ENCODE measurements at regions not wholly inside any gene's neighbourhood (a gene's known extent, or its start where the extent isn't known, plus 50 kb on each side); places are given as distances from the start of the nearest gene placed in this dataset.

GRCh38 chr3:194871143-194871863 is 185.6 kb downstream of the FAM43A start:
- peak overlapping the region; percentile 9 for H3K9ac ChIP-seq (ENCODE audit: low read length)
- POLR2A ChIA-PET, result interaction anchor here (0.6 kb wide), 1 partner anchor 185 kb away, joined by 3 read pairs; no protein-coding TSS in a partner anchor
- H3K36me3 ChIP-seq (replicated peaks in 1 of 2; ENCODE audit: control extremely low read depth in 1 of 2, control insufficient read depth in 1 of 2, extremely low read depth in 1 of 2, insufficient read depth in 2 of 2, low read length in 1 of 2), result no peaks in the 10 kb centered on the region
- peaks cover 0 to 10% (median 0%) of the 10 kb centered on the region in 3 donors for H3K9me3 ChIP-seq (ENCODE audit: control extremely low read depth in 1 of 3, control insufficient read depth in 2 of 3, insufficient read depth in 1 of 3, low read length in 2 of 3)
- peak overlapping the region; percentile 68 for H3K4me3 Mint-ChIP-seq
- H3K4me2 ChIP-seq (replicated peaks; ENCODE audit: low read depth, low read length, poor library complexity, severe bottlenecking), result peak overlapping the region; percentile 67
- H3K27ac Mint-ChIP-seq, result no peak overlapping the region
- H3K27me3 ChIP-seq (replicated peaks in 1 of 4; ENCODE audit: control extremely low read depth in 1 of 4, control insufficient read depth in 3 of 4, insufficient read depth in 4 of 4, low read length in 3 of 4), result no peaks in the 10 kb centered on the region
- CTCF ChIA-PET, result interaction anchor here (0.9 to 1.5 kb wide), 5 partner anchors 11 to 200 kb away, joined by 3 to 5 read pairs (median 3); partner anchors contain the start of gene LSG1
- no peaks in the 10 kb centered on the region for H4K20me1 ChIP-seq (ENCODE audit: control insufficient read depth, insufficient read depth, low read length, poor library complexity, severe bottlenecking)
- H3K27ac ChIP-seq (ENCODE audit: low read length in 2 of 2), result peak overlapping the region in 1 of 2 donors; percentile 27
- intact Hi-C loops (cut with micrococcal nuclease), result loop anchor here (10.0 kb wide), 1 partner anchor 187 kb away; the partner anchor contains the start of gene FAM43A
- 65% methylated on average over 11 of the region's 13 CpGs for WGBS (ENCODE audit: insufficient coverage)
- peaks cover 24% of the 10 kb centered on the region for H3K4me1 Mint-ChIP-seq
- peak; percentile 75 for ATAC-seq (ENCODE audit: low read depth)
- peaks cover 12 to 20% of the 10 kb centered on the region in 2 donors for H3K4me1 ChIP-seq (ENCODE audit: control insufficient read depth in 2 of 2, insufficient read depth in 2 of 2, low read length in 2 of 2)
- no peak for TF ChIP-seq CTCF (IDR thresholded peaks at IDR 0.05)
- TF ChIP-seq EZH2 (IDR thresholded peaks at IDR 0.05; ENCODE audit: borderline replicate concordance, insufficient read depth, low read depth, low read length, poor library complexity, severe bottlenecking), result no peak
- no peaks in the 10 kb centered on the region for H3K79me2 ChIP-seq (ENCODE audit: control insufficient read depth, insufficient read depth, low read length)
- peak; percentile 40 for DNase-seq
- peak overlapping the region; percentile 66 for H2AFZ ChIP-seq (ENCODE audit: insufficient read depth, low read depth, low read length, poor library complexity, severe bottlenecking)
- peaks cover 23% of the 10 kb centered on the region for H3K27me3 Mint-ChIP-seq
- H3K4me3 ChIP-seq (ENCODE audit: control extremely low read depth in 1 of 5, extremely low read depth in 1 of 5, insufficient read depth in 1 of 5, low read depth in 2 of 5, low read length in 4 of 5), result peak overlapping the region in 1 of 5 experiments; percentile 2
- no peaks in the 10 kb centered on the region for H3K9me3 Mint-ChIP-seq (ENCODE audit: insufficient read depth)

Measured in B cell (primary cell).